Neural progenitor cell (in vitro differentiated cells): ENCODE measurements at regions not wholly inside any gene's neighbourhood (a gene's known extent, or its start where the extent isn't known, plus 50 kb on each side); places are given as distances from the start of the nearest gene placed in this dataset.

Experiments used
- DNase-seq: peaks from one replicate; pipeline ENCODE4 v3.0.0-alpha.2; 2016; ENCODE audit warnings: low spot score
- H2AFZ ChIP-seq: fragments of 200-600 bp; sonication (generic); replicated peaks from 2 replicates; pipeline ENCODE4 v1.6.1; 2016; ENCODE audit warnings: antibody characterized with exemption
- H3F3A ChIP-seq: fragments of 200-600 bp; sonication (generic); 2 replicates; pipeline ENCODE4 v1.6.1; 2016; ENCODE audit warnings: antibody characterized with exemption, low read depth
- H3K27ac ChIP-seq: fragments of 200-600 bp; sonication (generic); 2 replicates; pipeline ENCODE4 v1.5.1; 2016; ENCODE audit warnings: mild to moderate bottlenecking
- H3K27me3 ChIP-seq: fragments of 200-600 bp; sonication (generic); 2 replicates; pipeline ENCODE4 v1.6.1; 2016; ENCODE audit warnings: mild to moderate bottlenecking, moderate library complexity
- H3K36me3 ChIP-seq: fragments of 200-600 bp; sonication (generic); 2 replicates; pipeline ENCODE4 v1.5.1; 2016
- H3K4me1 ChIP-seq: fragments of 200-600 bp; sonication (generic); 2 replicates; pipeline ENCODE4 v1.6.1; 2016; ENCODE audit warnings: mixed run types
- H3K4me2 ChIP-seq: fragments of 200-600 bp; sonication (generic); 2 replicates; pipeline ENCODE4 v1.6.1; 2016
- H3K4me3 ChIP-seq: fragments of 200-600 bp; sonication (generic); 2 replicates; pipeline ENCODE4 v1.5.1; 2016
- H3K79me2 ChIP-seq: fragments of 200-600 bp; sonication (generic); 2 replicates; pipeline ENCODE4 v1.6.1; 2016; ENCODE audit warnings: low read depth
- H3K9ac ChIP-seq: fragments of 200-600 bp; sonication (generic); 2 replicates; pipeline ENCODE4 v1.6.1; 2016
- H3K9me3 ChIP-seq: fragments of 200-600 bp; sonication (generic); 2 replicates; pipeline ENCODE4 v1.5.1; 2016; ENCODE audit warnings: low read depth
- H4K20me1 ChIP-seq: fragments of 200-600 bp; sonication (generic); 2 replicates; pipeline ENCODE4 v1.6.1; 2016; ENCODE audit warnings: low read depth
- H3K27ac Mint-ChIP-seq: 3 replicates; pipeline ENCODE4 v1.8.0; 2021; ENCODE audit warnings: mixed read lengths
- H3K27me3 Mint-ChIP-seq: 2 replicates; pipeline ENCODE4 v1.8.0; 2022; ENCODE audit warnings: low read depth, mild to moderate bottlenecking, inconsistent platforms, moderate library complexity, mixed read lengths; ENCODE audit not compliant: insufficient read depth
- H3K36me3 Mint-ChIP-seq: 3 replicates; pipeline ENCODE4 v1.8.0; 2021; ENCODE audit warnings: mixed read lengths
- H3K4me1 Mint-ChIP-seq: 3 replicates; pipeline ENCODE4 v1.8.0; 2021; ENCODE audit warnings: mixed read lengths
- H3K4me3 Mint-ChIP-seq: 3 replicates; pipeline ENCODE4 v1.8.0; 2021; ENCODE audit warnings: mild to moderate bottlenecking, moderate library complexity, mixed read lengths
- H3K9me3 Mint-ChIP-seq: 3 replicates; pipeline ENCODE4 v1.8.0; 2020; ENCODE audit warnings: mixed read lengths
- CTCF ChIP-seq: fragments of 200-600 bp; sonication (generic); IDR thresholded peaks from 2 replicates; pipeline ENCODE4 v1.5.1; 2017; ENCODE audit warnings: antibody characterized with exemption, mild to moderate bottlenecking
- EZH2 ChIP-seq: fragments of 200-600 bp; sonication (generic); IDR thresholded peaks from 2 replicates; pipeline ENCODE4 v1.6.1; 2017; ENCODE audit warnings: antibody characterized with exemption, mild to moderate bottlenecking, moderate library complexity
- EZH2phosphoT487 ChIP-seq: fragments of 200-600 bp; sonication (generic); IDR thresholded peaks from 2 replicates; pipeline ENCODE4 v1.6.1; 2017; ENCODE audit warnings: antibody characterized with exemption

DNA sequence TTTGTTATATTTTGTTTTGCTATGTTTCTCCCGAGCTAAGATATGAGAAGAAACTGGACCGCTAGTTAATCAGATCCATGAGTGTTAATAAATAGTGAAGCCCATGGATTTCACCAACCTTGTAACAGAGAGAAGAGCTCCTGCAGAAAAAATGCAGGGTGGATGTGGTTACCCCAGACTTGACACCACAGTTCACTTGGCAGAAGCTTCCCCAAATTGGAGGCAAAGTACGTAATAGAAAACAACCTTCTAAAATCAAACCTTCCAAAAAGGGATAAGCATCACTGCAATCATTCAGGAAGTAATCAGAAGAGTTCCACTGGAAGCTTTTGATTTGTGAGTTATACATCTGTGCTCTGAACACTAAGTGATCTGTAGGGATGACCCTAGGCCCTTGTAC, 267.5 kb downstream of the ACTL7B start:
- Mint-ChIP-seq H3K9me3 (no peaks in the 10 kb centered on the region), H3K27ac (no peak overlapping the region), H3K4me3 (no peak overlapping the region), H3K36me3 (no peaks in the 10 kb centered on the region), H3K4me1 (no peaks in the 10 kb centered on the region), H3K27me3 (no peaks in the 10 kb centered on the region)
- H2AFZ ChIP-seq = no peak overlapping the region
- no peaks in the 10 kb centered on the region for H3K27me3 ChIP-seq
- no peak overlapping the region for H3K9ac ChIP-seq
- no peaks in the 10 kb centered on the region for H4K20me1 ChIP-seq
- no peaks in the 10 kb centered on the region for H3K9me3 ChIP-seq
- H3K79me2 ChIP-seq = no peaks in the 10 kb centered on the region
- no peak overlapping the region for H3K4me2 ChIP-seq
- TF ChIP-seq EZH2 (no peak), CTCF (no peak), EZH2phosphoT487 (no peak)
- no peak overlapping the region for H3K4me3 ChIP-seq
- no peaks in the 10 kb centered on the region for H3F3A ChIP-seq
- no peak overlapping the region for H3K27ac ChIP-seq
- no peaks in the 10 kb centered on the region for H3K36me3 ChIP-seq
- no peak for DNase-seq
- H3K4me1 ChIP-seq = peaks cover 12% of the 10 kb centered on the region

- H3K27ac ChIP-seq = no peak overlapping the region
- H3K4me3 ChIP-seq = no peak overlapping the region
- DNase-seq = no peak
- H3K36me3 ChIP-seq = no peaks in the 10 kb centered on the region
- H3K4me1 Mint-ChIP-seq = no peaks in the 10 kb centered on the region
- H3F3A ChIP-seq = no peaks in the 10 kb centered on the region
- no peak for TF ChIP-seq CTCF
- TF ChIP-seq EZH2 = no peak
- no peak for TF ChIP-seq EZH2phosphoT487
- no peaks in the 10 kb centered on the region for H3K27me3 ChIP-seq
- H3K27ac Mint-ChIP-seq = no peak overlapping the region
- no peak overlapping the region for H3K4me2 ChIP-seq
- H3K9me3 ChIP-seq = no peaks in the 10 kb centered on the region
- no peak overlapping the region for H3K9ac ChIP-seq
- H3K79me2 ChIP-seq = no peaks in the 10 kb centered on the region
- H3K9me3 Mint-ChIP-seq = no peaks in the 10 kb centered on the region
- no peak overlapping the region for H3K4me3 Mint-ChIP-seq
- peaks cover 12% of the 10 kb centered on the region for H3K4me1 ChIP-seq
- no peaks in the 10 kb centered on the region for H3K27me3 Mint-ChIP-seq
- no peak overlapping the region for H2AFZ ChIP-seq
- H4K20me1 ChIP-seq = no peaks in the 10 kb centered on the region
- no peaks in the 10 kb centered on the region for H3K36me3 Mint-ChIP-seq
These were observed 269.2 kb downstream of the ACTL7B start for GRCh38 chr9:108586471-108587139.

DNA sequence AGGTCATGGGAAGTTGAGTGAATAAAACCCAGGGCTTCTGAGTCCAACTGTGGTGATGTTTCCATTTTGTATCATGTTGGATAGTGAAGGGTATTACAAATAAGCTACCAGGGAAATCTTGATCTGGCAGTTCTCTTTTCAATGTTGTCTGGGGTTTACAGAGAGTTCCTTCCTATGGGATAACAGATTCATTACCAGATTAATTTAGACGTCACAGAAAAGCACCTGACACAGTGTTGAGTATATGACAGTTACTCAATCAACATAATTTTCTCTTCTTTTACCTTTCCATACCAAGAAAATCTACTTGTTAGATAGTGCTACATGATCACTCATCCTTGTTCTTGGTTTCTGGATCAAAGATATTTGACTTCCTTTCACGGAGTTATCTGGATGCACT, 270.9 kb downstream of the ACTL7B start:
- no peaks in the 10 kb centered on the region for H3K27me3 Mint-ChIP-seq
- H3K9me3 Mint-ChIP-seq = no peaks in the 10 kb centered on the region

More for the DNA sequence above, 270.9 kb downstream of the ACTL7B start:
- Mint-ChIP-seq H3K4me3 (no peak overlapping the region), H3K27ac (no peak overlapping the region), H3K36me3 (no peaks in the 10 kb centered on the region), H3K4me1 (no peaks in the 10 kb centered on the region)
- Histone ChIP-seq H2AFZ (no peak overlapping the region), H3K4me1 (peaks cover 6% of the 10 kb centered on the region), H3K4me2 (no peak overlapping the region), H3F3A (no peaks in the 10 kb centered on the region), H3K27me3 (no peaks in the 10 kb centered on the region), H3K36me3 (no peaks in the 10 kb centered on the region), H3K9ac (no peak overlapping the region), H4K20me1 (no peaks in the 10 kb centered on the region), H3K9me3 (no peaks in the 10 kb centered on the region), H3K27ac (no peak overlapping the region), H3K79me2 (no peaks in the 10 kb centered on the region), H3K4me3 (no peak overlapping the region)
- TF ChIP-seq EZH2 = no peak
- TF ChIP-seq EZH2phosphoT487 = no peak
- no peak for TF ChIP-seq CTCF
- DNase-seq = no peak
